Fibroblast of lung (primary cell): ENCODE measurements at regions not wholly inside any gene's neighbourhood (a gene's known extent, or its start where the extent isn't known, plus 50 kb on each side); places are given as distances from the start of the nearest gene placed in this dataset.
A peak's percentile ranks its signal among the peaks of the same experiment; 100 is the strongest.

Source experiments
- DNase-seq, 2 donors: peaks; one replicate each; pipeline versions ENCODE4 v3.0.0 to v3.0.0-alpha.2; 2010; ENCODE audit warnings: low read depth in 2 of 2
- H2AFZ ChIP-seq: 2 replicates; pipeline ENCODE4 v1.5.1; 2012; ENCODE audit warnings: low read length, control low read depth, inconsistent platforms
- H3K27ac ChIP-seq: 2 replicates; pipeline ENCODE4 v1.5.1; 2011; ENCODE audit warnings: low read length, control low read depth; ENCODE audit not compliant: insufficient read depth
- H3K27me3 ChIP-seq: 2 replicates; pipeline ENCODE4 v1.5.1; 2011; ENCODE audit warnings: mild to moderate bottlenecking, low read length; ENCODE audit not compliant: control insufficient read depth, insufficient read depth
- H3K36me3 ChIP-seq: 2 replicates; pipeline ENCODE4 v1.5.1; 2011; ENCODE audit warnings: low read length; ENCODE audit not compliant: control insufficient read depth, insufficient read depth
- H3K4me1 ChIP-seq: 2 replicates; pipeline ENCODE4 v1.5.1; 2011; ENCODE audit warnings: low read length; ENCODE audit not compliant: control insufficient read depth, insufficient read depth; ENCODE audit errors: extremely low read depth
- H3K4me2 ChIP-seq: 2 replicates; pipeline ENCODE4 v1.5.1; 2011; ENCODE audit warnings: low read length, control low read depth; ENCODE audit not compliant: insufficient read depth; ENCODE audit errors: extremely low read depth
- H3K4me3 ChIP-seq, 4 experiments: fragments of 200-600 bp in 1 of 4; sonication (generic) in 1 of 4; replicated peaks in 1 of 4; 2 replicates each; pipeline ENCODE4 v1.5.1; 2011 to 2016; ENCODE audit warnings: low read length in 4 of 4, low read depth in 3 of 4, mild to moderate bottlenecking in 3 of 4, control low read depth in 2 of 4, inconsistent platforms in 1 of 4, mixed read lengths in 1 of 4; ENCODE audit not compliant: insufficient read depth in 1 of 4; ENCODE audit errors: control extremely low read depth in 1 of 4
- H3K79me2 ChIP-seq: 2 replicates; pipeline ENCODE4 v1.5.1; 2012; ENCODE audit warnings: mild to moderate bottlenecking, low read length, inconsistent platforms; ENCODE audit not compliant: control insufficient read depth, insufficient read depth
- H3K9ac ChIP-seq: 2 replicates; pipeline ENCODE4 v1.5.1; 2011; ENCODE audit warnings: mild to moderate bottlenecking, low read length, control low read depth; ENCODE audit not compliant: insufficient read depth
- H3K9me3 ChIP-seq: 2 replicates; pipeline ENCODE4 v1.5.1; 2012; ENCODE audit warnings: low read depth, low read length; ENCODE audit not compliant: control insufficient read depth, insufficient read depth
- H4K20me1 ChIP-seq: 2 replicates; pipeline ENCODE4 v1.5.1; 2011; ENCODE audit warnings: low read length; ENCODE audit not compliant: control insufficient read depth, insufficient read depth; ENCODE audit errors: extremely low read depth
- CTCF ChIP-seq, 2 donors: IDR thresholded peaks in 1 of 2; conservative IDR thresholded peaks in 1 of 2; 1 replicate in 1 of 2; 2 replicates in 1 of 2; pipeline ENCODE4 v1.5.1; 2011 to 2012; ENCODE audit warnings: low read length in 2 of 2, control low read depth in 1 of 2, inconsistent platforms in 1 of 2, low read depth in 1 of 2, mild to moderate bottlenecking in 1 of 2
- EZH2 ChIP-seq: IDR thresholded peaks from 2 replicates; pipeline ENCODE4 v1.5.1; 2012; ENCODE audit warnings: low read length, control low read depth, mild to moderate bottlenecking; ENCODE audit errors: missing control alignments

DNA sequence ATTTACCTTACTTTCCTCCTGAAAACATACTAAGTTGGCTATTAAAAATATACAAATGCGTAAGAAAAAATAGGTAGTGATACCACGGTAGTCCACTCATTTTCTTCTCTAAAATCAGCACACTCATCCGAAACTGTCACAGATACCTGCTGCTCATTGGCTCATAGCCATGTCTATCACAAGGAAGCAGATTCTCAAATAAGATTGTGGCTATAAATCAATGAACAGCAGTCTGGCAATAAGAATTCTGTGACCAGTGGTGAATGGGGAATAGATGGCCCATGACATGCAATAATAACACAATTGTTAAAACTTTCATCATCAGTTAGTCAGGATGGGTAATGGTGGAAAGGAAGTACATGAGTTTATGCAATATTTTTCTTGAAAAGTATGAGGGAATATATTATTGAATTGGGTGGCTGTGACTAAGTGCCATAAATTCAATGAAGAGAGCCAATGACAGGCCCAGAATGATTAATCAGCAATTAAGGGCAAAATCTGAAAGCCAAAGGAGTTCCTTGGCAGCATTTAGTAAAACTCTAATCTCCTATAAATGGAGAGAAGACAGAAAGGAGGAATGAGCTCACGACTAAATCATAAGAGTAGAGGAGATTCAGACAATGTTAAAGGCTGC is 202.3 kb upstream of the NEIL3 start:
- H3K4me3 ChIP-seq, result no peak overlapping the region
- H4K20me1 ChIP-seq, result no peaks in the 10 kb centered on the region
- H3K4me2 ChIP-seq, result no peak overlapping the region
- no peaks in the 10 kb centered on the region for H3K9me3 ChIP-seq
- no peaks in the 10 kb centered on the region for H3K27me3 ChIP-seq
- H2AFZ ChIP-seq, result no peak overlapping the region
- H3K4me1 ChIP-seq, result no peaks in the 10 kb centered on the region
- H3K27ac ChIP-seq, result no peak overlapping the region
- TF ChIP-seq CTCF (conservative IDR thresholded peaks at IDR 0.05 in 1 of 2, IDR thresholded peaks at IDR 0.05 in 1 of 2; ENCODE audit: low read depth in 1 of 2, low read length in 2 of 2) (no peak), EZH2 (no peak)
- no peaks in the 10 kb centered on the region for H3K36me3 ChIP-seq
- H3K9ac ChIP-seq, result no peak overlapping the region
- H3K79me2 ChIP-seq, result no peaks in the 10 kb centered on the region
- peak; percentile 10 to 40 for DNase-seq

GRCh38 chr4:177108708-177109107 is 201.0 kb upstream of the NEIL3 start:
- Histone ChIP-seq H3K4me2 (no peak overlapping the region), H2AFZ (no peak overlapping the region), H3K9me3 (no peaks in the 10 kb centered on the region), H3K27ac (no peak overlapping the region), H3K27me3 (no peaks in the 10 kb centered on the region), H3K9ac (no peak overlapping the region), H3K4me3 (no peak overlapping the region), H3K79me2 (no peaks in the 10 kb centered on the region), H3K4me1 (no peaks in the 10 kb centered on the region), H4K20me1 (no peaks in the 10 kb centered on the region), H3K36me3 (no peaks in the 10 kb centered on the region)
- TF ChIP-seq EZH2 (no peak), CTCF (conservative IDR thresholded peaks at IDR 0.05 in 1 of 2, IDR thresholded peaks at IDR 0.05 in 1 of 2; ENCODE audit: low read depth in 1 of 2, low read length in 2 of 2) (peak; percentile 52 to 66)
- DNase-seq, result peak; percentile 37 to 63

DNA sequence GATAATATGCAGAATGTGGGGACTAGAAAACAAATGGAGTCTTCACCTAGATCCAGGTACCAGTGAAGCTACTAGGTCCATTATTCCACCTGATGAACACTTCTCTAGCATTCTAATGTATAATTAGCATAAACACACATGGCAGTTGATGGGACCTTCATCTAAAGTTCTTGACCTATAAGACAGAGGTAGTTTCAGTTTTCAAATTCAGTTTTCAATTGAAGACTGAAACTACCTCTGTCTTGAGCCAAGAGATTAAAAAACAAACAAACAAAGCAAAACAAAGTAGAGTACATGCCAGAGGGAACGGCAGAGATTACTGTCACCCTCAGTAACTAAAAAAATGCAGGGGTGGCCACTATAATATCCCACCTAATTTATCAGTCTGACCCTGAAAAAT is 199.9 kb upstream of the NEIL3 start:
- Histone ChIP-seq H4K20me1 (no peaks in the 10 kb centered on the region), H3K79me2 (no peaks in the 10 kb centered on the region), H3K4me1 (no peaks in the 10 kb centered on the region), H3K4me2 (no peak overlapping the region), H3K4me3 (no peak overlapping the region), H3K27me3 (no peaks in the 10 kb centered on the region), H3K9me3 (no peaks in the 10 kb centered on the region), H3K36me3 (no peaks in the 10 kb centered on the region), H3K27ac (no peak overlapping the region), H3K9ac (no peak overlapping the region), H2AFZ (no peak overlapping the region)
- TF ChIP-seq CTCF (conservative IDR thresholded peaks at IDR 0.05 in 1 of 2, IDR thresholded peaks at IDR 0.05 in 1 of 2; ENCODE audit: low read depth in 1 of 2, low read length in 2 of 2) (no peak), EZH2 (no peak)
- no peak for DNase-seq
